K562 (cell line): ENCODE measurements at regions not wholly inside any gene's neighbourhood (a gene's known extent, or its start where the extent isn't known, plus 50 kb on each side); places are given as distances from the start of the nearest gene placed in this dataset.

Experiments
- EZH2 ChIP-seq: IDR thresholded peaks from 2 replicates; pipeline ENCODE4 v1.6.1; 2012; ENCODE audit warnings: low read depth, mild to moderate bottlenecking, inconsistent platforms, low read length, borderline replicate concordance
- FOXO4 ChIP-seq: fragments of 450-650 bp; formaldehyde crosslinking; IDR thresholded peaks from 2 replicates; pipeline ENCODE4 v1.4.0; 2020; ENCODE audit warnings: mild to moderate bottlenecking, moderate library complexity
- NR3C1 ChIP-seq: sonication (generic); formaldehyde crosslinking; IDR thresholded peaks from 2 replicates; pipeline ENCODE4 v1.8.1; 2022; ENCODE audit warnings: missing genetic modification reagents
- SIRT6 ChIP-seq: IDR thresholded peaks from one replicate; pipeline ENCODE4 v1.6.1; 2012; ENCODE audit warnings: low read depth, mild to moderate bottlenecking, control low read depth, inconsistent platforms, low read length, moderate library complexity
- TAF1 ChIP-seq: IDR thresholded peaks from 2 replicates; pipeline ENCODE4 v1.6.1; 2011; ENCODE audit warnings: mild to moderate bottlenecking, low read length, moderate library complexity; ENCODE audit not compliant: insufficient read depth, control insufficient read depth, severe bottlenecking; ENCODE audit errors: extremely low read depth
- TF ChIP-seq, protein P1 (sequence below), 2 experiments: fragments of 450-650 bp; formaldehyde crosslinking in 1 of 2; IDR thresholded peaks; 2 replicates each; pipeline versions ENCODE4 v1.4.0 to v1.6.1; 2014 to 2020; ENCODE audit warnings: mild to moderate bottlenecking in 2 of 2, borderline replicate concordance in 1 of 2, low read depth in 1 of 2
- TF ChIP-seq, protein P2 (sequence below), 3 experiments: IDR thresholded peaks in 2 of 3; conservative IDR thresholded peaks in 1 of 3; 2 replicates each; pipeline ENCODE4 v1.5.1; 2011 to 2012; ENCODE audit warnings: low read length in 3 of 3, mild to moderate bottlenecking in 3 of 3, control low read depth in 2 of 3, improper control_type of control experiment in 1 of 3, inconsistent platforms in 1 of 3, low read depth in 1 of 3, mixed read lengths in 1 of 3, moderate library complexity in 1 of 3; ENCODE audit not compliant: insufficient read depth in 2 of 3

DNA sequence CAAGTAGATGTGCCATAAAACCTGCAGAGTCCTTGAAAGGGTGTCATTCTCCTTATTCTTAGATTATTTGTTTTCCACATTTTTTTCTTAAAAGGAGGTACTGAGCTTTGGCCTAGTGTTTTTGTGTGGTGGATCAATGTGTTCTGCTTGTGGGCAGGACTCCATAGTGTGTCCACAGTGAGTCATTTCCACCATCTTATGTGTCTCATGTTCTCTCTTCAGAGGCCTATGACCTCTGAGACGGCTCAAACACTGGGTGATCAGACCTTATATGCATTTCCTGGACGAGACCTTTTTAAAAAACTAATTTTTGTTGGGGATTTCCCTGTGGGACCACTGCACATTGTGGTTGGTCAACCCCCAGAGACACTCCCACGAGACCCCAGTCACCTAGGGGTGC, 93.4 kb downstream of the CHCHD4 start:
- TF ChIP-seq SIRT6, result no peak
- TF ChIP-seq, protein P1, sequence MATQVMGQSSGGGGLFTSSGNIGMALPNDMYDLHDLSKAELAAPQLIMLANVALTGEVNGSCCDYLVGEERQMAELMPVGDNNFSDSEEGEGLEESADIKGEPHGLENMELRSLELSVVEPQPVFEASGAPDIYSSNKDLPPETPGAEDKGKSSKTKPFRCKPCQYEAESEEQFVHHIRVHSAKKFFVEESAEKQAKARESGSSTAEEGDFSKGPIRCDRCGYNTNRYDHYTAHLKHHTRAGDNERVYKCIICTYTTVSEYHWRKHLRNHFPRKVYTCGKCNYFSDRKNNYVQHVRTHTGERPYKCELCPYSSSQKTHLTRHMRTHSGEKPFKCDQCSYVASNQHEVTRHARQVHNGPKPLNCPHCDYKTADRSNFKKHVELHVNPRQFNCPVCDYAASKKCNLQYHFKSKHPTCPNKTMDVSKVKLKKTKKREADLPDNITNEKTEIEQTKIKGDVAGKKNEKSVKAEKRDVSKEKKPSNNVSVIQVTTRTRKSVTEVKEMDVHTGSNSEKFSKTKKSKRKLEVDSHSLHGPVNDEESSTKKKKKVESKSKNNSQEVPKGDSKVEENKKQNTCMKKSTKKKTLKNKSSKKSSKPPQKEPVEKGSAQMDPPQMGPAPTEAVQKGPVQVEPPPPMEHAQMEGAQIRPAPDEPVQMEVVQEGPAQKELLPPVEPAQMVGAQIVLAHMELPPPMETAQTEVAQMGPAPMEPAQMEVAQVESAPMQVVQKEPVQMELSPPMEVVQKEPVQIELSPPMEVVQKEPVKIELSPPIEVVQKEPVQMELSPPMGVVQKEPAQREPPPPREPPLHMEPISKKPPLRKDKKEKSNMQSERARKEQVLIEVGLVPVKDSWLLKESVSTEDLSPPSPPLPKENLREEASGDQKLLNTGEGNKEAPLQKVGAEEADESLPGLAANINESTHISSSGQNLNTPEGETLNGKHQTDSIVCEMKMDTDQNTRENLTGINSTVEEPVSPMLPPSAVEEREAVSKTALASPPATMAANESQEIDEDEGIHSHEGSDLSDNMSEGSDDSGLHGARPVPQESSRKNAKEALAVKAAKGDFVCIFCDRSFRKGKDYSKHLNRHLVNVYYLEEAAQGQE (IDR thresholded peaks at IDR 0.05; ENCODE audit: borderline replicate concordance), result no peak
- TF ChIP-seq, protein P1 (CRISPR knock-in tag; IDR thresholded peaks at IDR 0.05; ENCODE audit: low read depth), result no peak
- no peak for TF ChIP-seq EZH2
- no peak for TF ChIP-seq TAF1
- TF ChIP-seq NR3C1 (CRISPR knock-in tag), result no peak
- no peak for TF ChIP-seq FOXO4 (CRISPR knock-in tag)
- TF ChIP-seq, protein P2, sequence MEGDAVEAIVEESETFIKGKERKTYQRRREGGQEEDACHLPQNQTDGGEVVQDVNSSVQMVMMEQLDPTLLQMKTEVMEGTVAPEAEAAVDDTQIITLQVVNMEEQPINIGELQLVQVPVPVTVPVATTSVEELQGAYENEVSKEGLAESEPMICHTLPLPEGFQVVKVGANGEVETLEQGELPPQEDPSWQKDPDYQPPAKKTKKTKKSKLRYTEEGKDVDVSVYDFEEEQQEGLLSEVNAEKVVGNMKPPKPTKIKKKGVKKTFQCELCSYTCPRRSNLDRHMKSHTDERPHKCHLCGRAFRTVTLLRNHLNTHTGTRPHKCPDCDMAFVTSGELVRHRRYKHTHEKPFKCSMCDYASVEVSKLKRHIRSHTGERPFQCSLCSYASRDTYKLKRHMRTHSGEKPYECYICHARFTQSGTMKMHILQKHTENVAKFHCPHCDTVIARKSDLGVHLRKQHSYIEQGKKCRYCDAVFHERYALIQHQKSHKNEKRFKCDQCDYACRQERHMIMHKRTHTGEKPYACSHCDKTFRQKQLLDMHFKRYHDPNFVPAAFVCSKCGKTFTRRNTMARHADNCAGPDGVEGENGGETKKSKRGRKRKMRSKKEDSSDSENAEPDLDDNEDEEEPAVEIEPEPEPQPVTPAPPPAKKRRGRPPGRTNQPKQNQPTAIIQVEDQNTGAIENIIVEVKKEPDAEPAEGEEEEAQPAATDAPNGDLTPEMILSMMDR (IDR thresholded peaks at IDR 0.05 in 2 of 3, conservative IDR thresholded peaks at IDR 0.05 in 1 of 3; ENCODE audit: insufficient read depth in 2 of 3, low read depth in 1 of 3, low read length in 3 of 3), result no peak
